Stomach (tissue), 4 donors: ENCODE measurements at regions not wholly inside any gene's neighbourhood (a gene's known extent, or its start where the extent isn't known, plus 50 kb on each side); places are given as distances from the start of the nearest gene placed in this dataset.

Experiments used
- CTCF ChIP-seq, 7 experiments: fragments of 450-650 bp in 4 of 7; fragments of 200-600 bp in 3 of 7; sonication (generic) in 3 of 7; IDR thresholded peaks; one replicate each; pipeline ENCODE4 v1.5.1; 2016 to 2019; ENCODE audit warnings: antibody characterized with exemption in 7 of 7, control low read depth in 2 of 7, mild to moderate bottlenecking in 1 of 7
- POLR2A ChIP-seq, 4 donors: fragments of 450-650 bp; IDR thresholded peaks; one replicate each; pipeline ENCODE4 v1.6.1; 2016; ENCODE audit warnings: antibody characterized with exemption in 4 of 4, control low read depth in 2 of 4, mild to moderate bottlenecking in 1 of 4, moderate library complexity in 1 of 4
- POLR2AphosphoS5 ChIP-seq, 3 donors: sonication (generic); formaldehyde crosslinking; IDR thresholded peaks; one replicate each; pipeline ENCODE4 v1.6.1; 2016; ENCODE audit warnings: antibody characterized with exemption in 3 of 3

DNA sequence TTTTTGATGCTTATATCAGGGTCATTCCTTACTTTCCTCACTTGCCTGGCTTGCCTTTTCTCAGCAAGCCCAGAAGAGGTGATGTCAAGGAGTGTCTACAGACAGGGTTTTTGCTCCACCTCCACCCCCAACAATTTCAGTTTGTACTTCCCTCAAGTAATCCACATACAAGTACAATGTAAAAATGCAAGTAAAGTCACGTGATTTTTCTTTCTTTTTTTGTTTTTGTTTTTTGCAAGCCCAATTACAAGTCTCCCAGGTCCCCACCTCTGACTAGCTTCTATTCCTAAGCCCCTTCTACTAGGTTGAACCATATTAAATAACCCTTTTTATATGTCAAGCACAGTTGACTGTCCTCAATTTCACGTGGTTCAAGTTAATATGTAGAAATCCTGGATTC, 579.6 kb downstream of the DIAPH3 start:
- TF ChIP-seq POLR2A (IDR thresholded peaks at IDR 0.05) (no peak), CTCF (IDR thresholded peaks at IDR 0.05) (no peak), POLR2AphosphoS5 (IDR thresholded peaks at IDR 0.05) (no peak)
